ENCODE measurements at regions not wholly inside any gene's neighbourhood (a gene's known extent, or its start where the extent isn't known, plus 50 kb on each side); places are given as distances from the start of the nearest gene placed in this dataset.

- TF ChIP-seq REST (IDR thresholded peaks at IDR 0.05; ENCODE audit: low read depth) (no peak), TCF12 (IDR thresholded peaks at IDR 0.05; ENCODE audit: low read depth) (no peak), TAF1 (IDR thresholded peaks at IDR 0.05; ENCODE audit: low read depth) (no peak)
Measured at GRCh38 chr4:112889199-112889598, 160.3 kb upstream of the ANK2 start.

Data from Ishikawa (cell line).